ENCODE measurements at regions not wholly inside any gene's neighbourhood (a gene's known extent, or its start where the extent isn't known, plus 50 kb on each side); places are given as distances from the start of the nearest gene placed in this dataset.

DNA sequence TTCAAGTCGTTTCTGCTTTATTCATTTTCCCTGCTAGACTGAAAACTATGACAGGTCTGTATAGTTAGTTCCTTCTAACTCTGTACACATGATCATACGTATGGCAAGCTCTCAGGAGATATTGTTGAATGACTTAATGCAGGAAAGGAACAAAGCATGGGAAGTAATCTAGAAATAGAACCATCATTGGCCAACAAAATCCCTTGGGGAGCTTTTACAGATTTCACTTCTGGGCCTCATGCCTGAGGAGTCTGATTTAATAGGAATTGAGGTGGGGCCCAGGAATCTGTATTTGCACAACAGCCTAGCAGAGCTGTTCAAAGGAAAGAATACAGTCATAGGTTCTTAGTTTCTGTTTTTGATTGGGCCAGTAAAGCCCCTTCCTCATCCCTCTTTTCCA, 229.2 kb downstream of the MAP2K6 start:
- H3K4me3 ChIP-seq (ENCODE audit: low read depth, low read length) = no peak overlapping the region
- TF ChIP-seq, protein P1, sequence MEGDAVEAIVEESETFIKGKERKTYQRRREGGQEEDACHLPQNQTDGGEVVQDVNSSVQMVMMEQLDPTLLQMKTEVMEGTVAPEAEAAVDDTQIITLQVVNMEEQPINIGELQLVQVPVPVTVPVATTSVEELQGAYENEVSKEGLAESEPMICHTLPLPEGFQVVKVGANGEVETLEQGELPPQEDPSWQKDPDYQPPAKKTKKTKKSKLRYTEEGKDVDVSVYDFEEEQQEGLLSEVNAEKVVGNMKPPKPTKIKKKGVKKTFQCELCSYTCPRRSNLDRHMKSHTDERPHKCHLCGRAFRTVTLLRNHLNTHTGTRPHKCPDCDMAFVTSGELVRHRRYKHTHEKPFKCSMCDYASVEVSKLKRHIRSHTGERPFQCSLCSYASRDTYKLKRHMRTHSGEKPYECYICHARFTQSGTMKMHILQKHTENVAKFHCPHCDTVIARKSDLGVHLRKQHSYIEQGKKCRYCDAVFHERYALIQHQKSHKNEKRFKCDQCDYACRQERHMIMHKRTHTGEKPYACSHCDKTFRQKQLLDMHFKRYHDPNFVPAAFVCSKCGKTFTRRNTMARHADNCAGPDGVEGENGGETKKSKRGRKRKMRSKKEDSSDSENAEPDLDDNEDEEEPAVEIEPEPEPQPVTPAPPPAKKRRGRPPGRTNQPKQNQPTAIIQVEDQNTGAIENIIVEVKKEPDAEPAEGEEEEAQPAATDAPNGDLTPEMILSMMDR (IDR thresholded peaks at IDR 0.05; ENCODE audit: borderline replicate concordance, insufficient read depth, low read depth, low read length) = no peak

DNA sequence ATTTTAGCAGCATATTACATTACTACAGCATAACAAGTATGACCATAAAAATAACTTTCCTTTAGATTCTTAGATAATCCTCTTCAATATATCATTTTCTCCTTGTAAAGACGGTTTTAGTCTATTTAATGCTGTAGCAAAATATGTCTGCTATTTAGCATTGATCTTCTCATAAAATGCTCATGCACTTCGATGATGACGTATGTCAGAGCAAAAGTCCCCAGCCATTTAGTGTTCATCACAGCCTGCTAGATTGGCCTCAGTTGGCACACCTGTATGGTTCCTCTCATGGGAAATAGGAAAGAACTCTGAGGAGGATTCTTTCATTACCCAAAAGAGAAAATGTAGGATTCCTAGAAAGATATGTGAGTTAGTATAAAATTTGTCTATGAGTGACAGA, 232.2 kb downstream of the MAP2K6 start:
- TF ChIP-seq, protein P1 (IDR thresholded peaks at IDR 0.05; ENCODE audit: borderline replicate concordance, insufficient read depth, low read depth, low read length) = no peak
- H3K4me3 ChIP-seq (ENCODE audit: low read depth, low read length) = no peak overlapping the region

DNA sequence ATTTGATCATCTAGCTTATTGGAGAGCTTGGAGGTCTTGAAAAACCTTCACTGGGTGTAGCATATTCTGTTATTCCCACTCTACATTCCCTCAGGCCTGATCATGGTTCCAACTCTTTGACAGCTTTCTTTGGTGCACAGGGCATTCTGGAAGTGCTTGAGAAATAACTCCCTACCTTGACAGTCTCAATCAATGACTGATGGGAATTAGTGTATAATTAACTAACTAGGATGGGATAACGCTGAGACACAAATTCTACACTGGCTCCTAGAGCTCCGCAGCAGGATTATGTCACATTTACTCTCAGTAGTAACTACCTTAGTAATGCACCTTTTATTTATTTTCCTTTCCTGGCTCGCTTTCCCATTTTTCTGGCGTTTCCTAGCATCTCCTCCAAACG, 236.4 kb downstream of the MAP2K6 start:
- TF ChIP-seq, protein P1 (IDR thresholded peaks at IDR 0.05; ENCODE audit: borderline replicate concordance, insufficient read depth, low read depth, low read length) = no peak
- no peak overlapping the region for H3K4me3 ChIP-seq (ENCODE audit: low read depth, low read length)

DNA sequence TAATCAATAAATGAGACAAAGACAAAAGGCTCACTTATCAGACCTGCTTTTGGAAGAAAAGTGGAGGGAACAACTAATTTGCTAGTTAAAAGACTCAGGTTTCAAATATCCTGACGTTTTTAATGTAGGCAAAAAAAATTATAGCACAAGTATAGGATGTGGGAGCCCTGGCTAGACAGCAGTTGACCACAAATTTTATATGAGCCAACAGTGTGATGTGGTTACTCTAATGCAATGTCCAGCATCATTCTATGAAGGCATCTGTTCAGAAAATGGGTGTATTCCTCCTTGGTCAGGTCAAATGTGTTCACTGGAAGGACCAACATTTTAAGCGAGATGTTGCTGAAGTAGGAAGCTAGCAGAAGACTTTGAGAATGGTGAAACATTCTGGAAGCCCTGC, 237.4 kb downstream of the MAP2K6 start:
- TF ChIP-seq, protein P1 (IDR thresholded peaks at IDR 0.05; ENCODE audit: borderline replicate concordance, insufficient read depth, low read depth, low read length) = no peak
- no peak overlapping the region for H3K4me3 ChIP-seq (ENCODE audit: low read depth, low read length)

DNA sequence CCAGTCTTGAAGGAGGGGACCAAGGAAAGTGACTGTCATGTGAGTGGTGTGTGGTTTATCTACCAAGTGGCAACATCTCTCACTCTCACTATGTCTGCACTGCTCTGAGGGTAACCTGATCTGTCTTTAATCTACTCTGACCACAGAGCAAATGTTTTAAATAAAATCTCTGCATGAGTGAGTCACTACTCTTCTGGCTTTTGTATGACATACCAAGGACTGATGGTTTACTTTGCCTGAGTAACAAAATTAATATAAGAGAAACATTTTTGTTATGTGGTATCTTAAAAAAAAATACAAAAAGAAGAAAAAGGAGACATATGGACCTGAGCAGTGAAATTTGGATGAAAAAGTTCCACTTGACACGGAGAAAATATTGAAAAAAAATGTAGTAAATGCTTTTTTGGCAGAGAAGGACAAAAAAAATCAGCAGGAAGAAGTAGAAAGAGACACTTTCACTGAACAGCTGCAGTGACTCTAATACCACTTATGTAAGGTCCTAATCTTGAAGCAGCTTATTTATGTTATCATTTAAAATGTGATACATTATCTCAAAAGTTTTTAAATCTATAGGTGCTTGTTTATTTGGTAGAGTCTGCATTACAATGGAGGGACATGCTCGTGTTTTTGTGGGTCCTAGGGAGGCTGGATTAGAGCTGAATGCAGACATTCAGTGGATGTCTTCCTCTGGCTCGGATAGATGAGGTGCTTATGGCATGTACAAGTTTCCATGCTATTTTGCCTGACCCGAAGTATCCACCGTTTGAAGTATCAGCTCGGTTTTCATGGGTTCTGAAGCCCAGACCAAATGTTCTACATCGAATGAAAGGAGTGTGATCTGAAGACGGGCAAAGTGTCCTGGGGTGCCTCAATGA, 240.7 kb downstream of the MAP2K6 start:
- no peak overlapping the region for H3K4me3 ChIP-seq (ENCODE audit: low read depth, low read length)
- TF ChIP-seq, protein P1 (IDR thresholded peaks at IDR 0.05; ENCODE audit: borderline replicate concordance, insufficient read depth, low read depth, low read length) = no peak

DNA sequence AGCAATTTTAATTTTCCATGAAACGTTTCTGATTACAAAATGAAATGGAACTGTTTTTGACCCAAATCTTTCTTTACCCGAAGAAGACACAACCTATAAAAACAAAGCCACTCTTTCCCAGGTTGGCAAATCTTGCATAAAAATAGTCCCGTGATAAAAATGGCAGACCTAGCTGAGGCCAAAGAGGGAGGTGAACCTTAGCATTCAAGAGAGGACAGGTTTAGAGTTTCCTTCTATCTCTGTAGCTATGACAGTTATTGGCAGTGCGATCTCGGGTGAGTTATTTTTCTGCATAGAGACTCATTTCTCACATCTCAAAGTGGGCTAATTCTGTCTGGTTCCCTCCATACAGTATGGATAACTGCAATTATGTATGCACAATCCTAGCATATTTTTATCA, 241.4 kb downstream of the MAP2K6 start:
- TF ChIP-seq, protein P1 (IDR thresholded peaks at IDR 0.05; ENCODE audit: borderline replicate concordance, insufficient read depth, low read depth, low read length) = no peak

More for the DNA sequence above, 241.4 kb downstream of the MAP2K6 start:
- no peak overlapping the region for H3K4me3 ChIP-seq (ENCODE audit: low read depth, low read length)

Data from GM12875 (cell line).